CD1c-positive myeloid dendritic cell (primary cell): ENCODE measurements at regions not wholly inside any gene's neighbourhood (a gene's known extent, or its start where the extent isn't known, plus 50 kb on each side); places are given as distances from the start of the nearest gene placed in this dataset.

Source experiments
- DNase-seq: peaks from one replicate; pipeline ENCODE4 v3.0.0-alpha.2; 2016; ENCODE audit errors: extremely low spot score

DNA sequence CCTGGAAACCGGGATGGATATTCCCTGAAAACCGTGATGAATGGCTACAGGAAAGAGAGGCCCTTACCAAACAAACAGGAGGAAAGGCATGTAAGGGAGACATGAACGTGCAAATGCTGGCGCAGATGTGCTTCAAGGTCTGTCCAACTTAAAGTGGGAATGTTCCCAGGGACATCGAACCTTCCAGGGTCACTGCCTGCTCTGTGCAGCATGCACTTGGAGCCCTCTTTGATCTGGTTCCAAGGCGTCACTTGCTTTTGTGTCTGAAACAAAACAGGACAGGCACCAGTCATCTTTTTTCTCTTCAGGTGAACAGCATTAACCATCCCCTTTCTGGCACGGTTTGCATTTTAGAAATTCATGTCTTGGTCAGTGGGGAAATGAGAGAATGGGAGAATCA lies 479.4 kb downstream of the RASEF start:
- no peak for DNase-seq

DNA sequence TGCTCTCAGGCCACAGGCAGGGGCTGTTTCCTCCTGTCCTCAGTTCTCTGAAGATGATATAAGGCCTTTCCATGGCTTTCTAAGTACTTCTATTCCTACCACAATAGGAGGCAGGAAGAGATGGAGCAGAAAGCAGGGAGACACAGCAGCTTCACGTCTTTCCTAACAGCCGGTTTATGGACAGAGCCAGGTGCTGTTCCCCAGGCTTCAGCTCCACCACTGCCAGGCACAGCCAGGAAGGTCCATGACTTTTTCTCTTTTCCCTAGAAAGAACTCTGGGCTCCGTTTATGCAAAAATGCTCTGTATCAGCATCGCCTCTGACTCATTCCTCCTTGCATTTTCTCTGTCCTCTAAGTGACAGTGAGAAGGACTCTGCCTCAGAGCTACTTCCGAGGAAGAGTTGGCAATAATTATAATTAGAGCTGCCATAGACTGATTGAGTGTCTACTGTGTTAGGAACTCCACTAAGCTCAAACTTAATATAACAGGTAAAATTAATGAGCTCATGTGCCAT lies 478.5 kb downstream of the RASEF start:
- no peak for DNase-seq

DNA sequence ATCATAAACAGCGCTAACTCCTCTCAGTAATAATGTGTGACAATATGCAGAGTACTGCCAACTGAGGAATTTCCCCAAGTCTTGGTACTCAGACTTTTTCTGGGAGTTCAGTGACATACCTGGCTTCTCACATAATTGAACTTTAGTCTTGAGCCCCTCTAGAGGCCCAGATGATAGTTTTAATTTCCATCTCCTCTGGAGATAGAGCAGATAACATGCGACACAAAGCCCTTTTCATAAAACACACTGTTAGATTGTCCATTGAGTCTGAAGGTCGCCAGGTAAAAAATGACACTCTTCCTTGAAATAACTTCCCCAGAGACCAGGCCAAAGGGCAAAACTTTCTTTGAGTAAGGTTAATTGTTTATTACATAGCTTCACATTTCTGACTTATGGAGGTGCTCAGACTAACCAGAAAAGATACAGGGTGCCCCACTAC lies 476.0 kb downstream of the RASEF start:
- no peak for DNase-seq

- no peak for DNase-seq
These were observed 474.4 kb downstream of the RASEF start for GRCh38 chr9:82588301-82589180.

- DNase-seq, result no peak
These were observed 472.1 kb downstream of the RASEF start for GRCh38 chr9:82590845-82591244.

- no peak for DNase-seq
These were observed 469.4 kb downstream of the RASEF start for GRCh38 chr9:82593501-82593900.

GRCh38 chr9:82597241-82598203 lies 465.4 kb downstream of the RASEF start:
- DNase-seq, result no peak

DNA sequence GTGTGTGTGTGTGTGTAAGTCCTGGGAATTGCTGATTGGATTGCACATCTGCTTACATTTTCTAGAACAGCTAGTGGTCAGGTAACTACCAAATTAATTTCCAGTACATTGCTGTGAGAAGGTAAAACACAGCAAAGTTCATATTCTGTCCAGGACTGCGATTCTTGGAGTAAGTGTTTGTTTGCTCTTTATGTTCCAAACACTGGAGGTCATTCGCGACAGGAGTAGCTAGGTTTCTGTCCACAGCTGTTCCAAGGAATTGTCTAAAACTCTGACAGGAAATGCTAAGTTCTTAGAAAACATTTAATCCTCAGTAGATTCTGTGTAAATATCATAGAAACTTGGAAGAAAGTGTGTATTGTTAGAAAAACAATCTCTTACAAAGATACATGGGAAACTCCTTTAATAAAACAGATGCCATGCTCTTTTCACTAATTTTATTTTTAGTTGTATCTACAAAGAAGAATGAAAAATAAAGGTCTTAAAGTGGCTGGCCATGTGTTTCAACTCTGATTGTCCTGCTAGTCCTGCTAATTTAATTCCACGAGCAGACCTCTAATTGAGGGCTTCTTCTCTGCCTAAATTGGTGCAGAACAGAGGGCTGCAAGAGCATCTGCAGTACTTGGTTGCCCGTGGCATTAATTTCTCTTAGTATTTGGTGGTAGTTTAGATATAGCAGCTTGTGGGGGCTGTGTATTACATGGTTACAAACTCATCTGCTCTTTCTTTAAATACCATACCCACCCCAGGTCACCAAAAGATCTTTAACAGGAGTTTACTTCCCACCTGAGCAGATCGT lies 464.5 kb downstream of the RASEF start:
- DNase-seq, result no peak

- DNase-seq, result no peak
These were observed 463.5 kb downstream of the RASEF start for GRCh38 chr9:82599336-82599949.

DNA sequence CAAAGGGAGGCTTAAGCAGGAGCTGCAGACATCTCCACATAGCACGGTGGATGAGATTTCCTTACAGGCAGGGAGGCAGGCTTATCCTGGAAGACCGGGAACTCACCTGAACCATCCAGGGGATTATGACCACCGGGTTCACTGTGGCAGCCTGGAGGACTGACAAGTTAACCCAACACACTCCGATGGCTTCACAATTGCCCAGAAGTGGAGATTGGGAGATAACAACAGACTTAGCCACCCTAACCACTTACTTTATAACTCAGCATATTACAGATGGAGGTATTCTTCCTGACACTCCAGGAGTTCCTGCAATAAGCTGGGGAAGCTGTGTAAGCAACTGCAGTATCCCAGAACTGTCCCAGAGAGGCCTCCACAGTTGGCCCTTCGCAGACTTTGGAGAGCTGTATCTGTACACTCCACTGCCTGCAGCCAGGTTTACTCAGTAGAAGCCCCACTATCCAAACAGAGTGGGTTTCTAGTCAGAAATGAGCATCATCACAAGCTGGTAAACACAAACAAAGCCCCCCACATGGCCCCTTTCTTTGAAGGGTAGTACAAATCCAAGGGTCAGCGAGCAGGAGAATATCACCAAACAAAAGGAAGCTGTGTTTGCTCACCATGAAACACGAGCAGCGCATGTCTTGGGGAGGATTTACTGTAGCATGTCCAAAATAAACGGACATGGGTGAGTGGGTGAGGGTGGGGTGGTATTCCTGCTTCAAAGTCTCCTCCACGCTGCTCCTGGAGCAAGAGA lies 462.2 kb downstream of the RASEF start:
- no peak for DNase-seq

DNA sequence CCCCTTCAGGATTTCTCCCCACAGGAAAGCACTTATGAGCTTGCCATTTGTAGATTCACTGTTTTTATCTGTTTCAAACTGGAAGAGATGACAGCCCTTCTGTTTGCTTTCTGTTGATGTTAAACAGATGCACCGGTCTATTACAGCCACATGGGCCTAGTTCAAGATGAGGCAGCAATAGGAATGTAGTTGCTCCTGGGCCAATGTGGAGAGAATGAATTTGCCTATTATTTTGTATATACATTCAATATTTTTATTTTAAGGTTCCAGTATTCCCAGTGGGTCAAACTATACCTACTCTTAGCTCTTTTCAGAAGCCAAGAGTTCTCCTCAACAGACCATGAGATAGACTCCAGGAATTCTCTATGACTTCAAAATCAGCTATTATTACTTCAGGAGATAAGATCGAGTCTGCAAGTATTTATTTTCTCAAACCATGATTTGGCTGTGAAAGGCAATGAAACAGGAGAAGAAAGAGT lies 461.6 kb downstream of the RASEF start:
- no peak for DNase-seq

- DNase-seq, result no peak
These were observed 457.8 kb downstream of the RASEF start for GRCh38 chr9:82604947-82605656.

DNA sequence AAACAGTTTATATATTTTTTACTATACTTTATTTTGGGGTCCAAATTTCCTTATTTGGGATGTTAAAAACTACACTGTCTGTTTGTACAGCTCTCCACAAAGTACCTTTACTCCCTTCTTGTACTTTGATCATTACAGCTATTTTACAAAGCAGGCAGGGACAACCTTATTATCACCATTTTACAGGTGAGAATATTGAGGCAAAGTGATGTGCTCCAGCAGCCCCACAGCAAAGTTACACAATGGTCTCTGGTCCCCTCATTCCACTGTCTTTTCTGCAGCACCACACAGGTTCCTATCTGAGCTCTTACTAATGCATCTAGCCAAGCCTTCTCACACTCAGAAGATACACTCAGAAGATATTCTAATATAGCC lies 457.3 kb downstream of the RASEF start:
- DNase-seq, result no peak

GRCh38 chr9:82606071-82606470 lies 456.9 kb downstream of the RASEF start:
- no peak for DNase-seq

DNA sequence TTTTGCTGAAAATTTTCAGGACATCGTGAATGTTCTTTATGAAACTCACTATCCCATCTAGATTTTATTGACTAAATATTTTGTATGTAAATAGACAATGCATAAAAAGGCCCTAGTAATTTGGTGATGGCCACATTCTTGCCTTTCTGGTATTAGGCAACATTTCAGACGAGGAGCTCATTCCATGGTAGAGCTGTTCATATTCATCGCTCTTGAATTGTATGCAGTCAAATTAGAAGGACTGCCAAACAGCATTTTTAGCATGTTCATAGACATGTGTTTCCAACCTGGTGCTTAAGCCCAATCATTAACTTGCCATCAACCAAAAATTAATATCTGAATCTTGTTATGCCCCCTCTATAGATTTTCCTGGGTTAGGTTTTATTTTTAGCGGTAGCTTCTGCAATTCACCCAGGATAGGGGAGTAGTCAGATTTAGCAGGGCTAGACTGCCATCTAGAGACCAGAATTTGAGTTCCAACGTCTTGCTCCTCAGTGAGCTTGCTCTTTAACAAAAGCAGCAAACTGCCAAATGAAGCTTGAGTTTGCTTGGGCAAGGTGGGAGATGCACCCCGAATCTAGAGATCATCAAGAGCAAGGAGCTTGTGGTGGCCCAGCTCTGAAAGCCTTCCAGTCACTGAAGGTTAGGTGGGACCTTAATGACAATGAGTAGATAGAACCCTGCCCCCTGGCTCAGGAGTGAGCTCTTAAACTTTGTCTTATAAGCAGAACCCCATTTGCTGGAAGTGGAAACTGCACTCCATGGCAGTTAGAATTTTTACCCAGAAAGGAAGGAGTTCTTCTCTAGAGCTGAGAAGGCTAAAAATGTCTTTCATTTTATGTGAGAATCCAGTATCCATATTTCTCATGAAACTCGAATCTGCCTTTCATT lies 456.2 kb downstream of the RASEF start:
- peak; percentile 71 for DNase-seq

DNA sequence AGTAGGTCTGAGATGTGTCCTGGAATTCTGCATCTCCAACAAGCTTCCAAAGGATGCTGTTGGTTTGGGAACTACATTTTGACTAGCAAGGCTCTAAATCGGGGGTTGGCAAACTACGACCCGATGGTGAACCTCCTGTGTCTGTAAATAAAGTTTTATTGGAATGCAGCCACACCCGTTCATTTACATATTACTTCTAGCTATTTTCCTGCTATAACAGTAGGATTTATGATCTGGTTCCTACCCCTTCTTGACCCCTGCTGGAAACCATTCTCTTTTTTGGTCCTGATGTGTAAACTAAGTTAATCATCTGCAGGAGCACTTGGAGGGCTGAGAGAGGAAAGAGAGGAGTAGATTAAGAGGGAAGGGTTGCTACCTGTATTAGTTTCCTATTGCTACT lies 454.5 kb downstream of the RASEF start:
- no peak for DNase-seq

DNA sequence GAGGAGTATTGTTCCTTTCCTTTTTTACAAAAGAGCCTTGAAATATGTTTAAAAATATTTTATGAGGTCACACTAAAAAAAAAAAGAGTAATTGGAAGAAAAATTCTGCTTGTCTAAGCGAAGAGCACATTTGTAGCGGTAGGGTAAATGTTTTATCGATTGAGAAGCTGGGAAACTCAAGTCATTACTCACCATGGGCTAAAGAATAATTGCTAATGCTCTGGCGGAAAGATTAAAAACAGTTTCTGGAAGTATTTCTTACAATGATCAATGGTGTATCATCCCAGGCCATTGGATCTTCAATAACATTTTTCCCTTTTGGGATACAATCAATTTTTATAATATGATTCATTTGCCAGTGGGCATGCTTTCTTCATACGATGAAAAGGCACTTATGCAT lies 450.0 kb downstream of the RASEF start:
- no peak for DNase-seq

- DNase-seq, result no peak
These were observed 449.4 kb downstream of the RASEF start for GRCh38 chr9:82613498-82613897.

DNA sequence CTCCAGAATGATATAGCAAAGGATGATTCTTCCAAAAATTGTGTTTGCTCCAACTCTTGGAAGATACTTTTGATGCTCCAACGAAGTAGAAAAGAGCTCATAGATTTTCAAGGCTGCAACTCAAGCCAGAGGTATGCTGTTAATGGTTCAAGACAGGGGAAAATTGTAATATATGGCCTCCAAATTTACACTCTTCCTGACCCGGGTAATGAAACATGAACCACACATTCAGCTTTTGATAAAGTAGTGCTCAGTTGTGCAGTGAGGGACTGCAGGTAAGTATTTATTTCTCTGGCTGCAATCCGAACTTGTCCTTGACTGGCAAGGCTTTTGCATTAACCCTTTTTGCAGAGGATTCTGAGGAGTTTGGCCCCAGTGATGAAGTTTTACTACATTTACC lies 446.4 kb downstream of the RASEF start:
- DNase-seq, result no peak
